Lung (tissue), 11 donors: ENCODE measurements at regions not wholly inside any gene's neighbourhood (a gene's known extent, or its start where the extent isn't known, plus 50 kb on each side); places are given as distances from the start of the nearest gene placed in this dataset.
A peak's percentile ranks its signal among the peaks of the same experiment; 100 is the strongest.

Source experiments
- ATAC-seq: fragments of 200-7000 bp; cut with Tn5 transposase; one replicate; pipeline ENCODE4 v1.9.1; 2020; ENCODE audit warnings: moderate number of reproducible peaks; ENCODE audit not compliant: insufficient read depth, low FRiP score
- DNase-seq, 3 donors: peaks; one replicate each; pipeline ENCODE4 v3.0.0-alpha.2; 2013 to 2017
- H3K27ac ChIP-seq, 2 donors: one replicate each; pipeline ENCODE4 v1.5.1; 2013; ENCODE audit warnings: mild to moderate bottlenecking in 2 of 2, moderate library complexity in 2 of 2, control low read depth in 1 of 2, inconsistent platforms in 1 of 2, low read depth in 1 of 2, low read length in 1 of 2
- H3K27me3 ChIP-seq, 3 donors: one replicate each; pipeline ENCODE4 v1.5.1; 2013; ENCODE audit warnings: low read length in 2 of 3; ENCODE audit not compliant: control insufficient read depth in 3 of 3, insufficient read depth in 3 of 3
- H3K36me3 ChIP-seq, 4 donors: one replicate each; pipeline ENCODE4 v1.5.1; 2013; ENCODE audit warnings: low read length in 4 of 4, mild to moderate bottlenecking in 1 of 4, moderate library complexity in 1 of 4; ENCODE audit not compliant: control insufficient read depth in 4 of 4, insufficient read depth in 4 of 4
- H3K4me1 ChIP-seq, 5 donors: one replicate each; pipeline ENCODE4 v1.5.1; 2013; ENCODE audit warnings: low read length in 5 of 5, mild to moderate bottlenecking in 2 of 5, moderate library complexity in 1 of 5; ENCODE audit not compliant: control insufficient read depth in 5 of 5, insufficient read depth in 5 of 5
- H3K4me3 ChIP-seq: one replicate; pipeline ENCODE4 v1.5.1; 2013; ENCODE audit warnings: mild to moderate bottlenecking, control low read depth, moderate library complexity
- H3K9ac ChIP-seq, 2 donors: one replicate each; pipeline ENCODE4 v1.5.1; 2013; ENCODE audit warnings: low read length in 2 of 2, control low read depth in 1 of 2; ENCODE audit not compliant: insufficient read depth in 1 of 2
- H3K9me3 ChIP-seq, 4 donors: one replicate each; pipeline ENCODE4 v1.5.1; 2013; ENCODE audit warnings: low read length in 3 of 4, mild to moderate bottlenecking in 1 of 4, moderate library complexity in 1 of 4; ENCODE audit not compliant: control insufficient read depth in 4 of 4, insufficient read depth in 3 of 4
- CTCF ChIP-seq: IDR thresholded peaks from 2 replicates; pipeline ENCODE4 v1.5.1; 2012; ENCODE audit warnings: mild to moderate bottlenecking; ENCODE audit errors: control extremely low read depth, extremely low read depth
- WGBS, 2 donors: extraction: QIAGEN DNeasy Blood & Tissue Kit; methylation state at CpG; one replicate each; pipeline ENCODE4 v1.1.7; 2013; 5-methylcytosine and 5-hydroxymethylcytosine counted together
- donor health status: control.
- donor health status: control.
- donor health status: Bipolar disorder and iron deficiency.
- donor health status: healthy.
- donor health status: DM: yes; HTN: yes; CAD: no.

DNA sequence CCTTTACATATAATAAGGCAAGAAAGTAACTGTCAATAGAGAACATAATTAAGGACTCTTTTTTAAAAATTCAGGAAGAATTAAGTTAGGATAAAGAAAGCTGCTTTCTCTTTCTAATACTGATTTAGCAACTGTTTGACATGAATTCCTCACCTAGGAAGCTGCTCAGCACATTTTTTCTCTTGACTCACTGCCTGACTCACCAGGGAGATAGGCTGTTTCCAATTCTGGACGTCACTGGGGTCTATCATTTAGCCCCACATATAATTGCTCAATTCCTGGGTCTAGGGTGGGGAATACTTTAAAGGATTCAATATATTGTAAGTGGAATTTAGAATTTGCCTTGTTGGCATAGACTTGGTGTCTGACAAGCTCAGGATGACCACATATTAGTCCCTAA, 50.8 kb upstream of the UGP2 start:
- no peak for TF ChIP-seq CTCF
- H3K9ac ChIP-seq, result no peak overlapping the region
- DNase-seq, result no peak
- WGBS, 2 donors, result 31 to 50% methylated on average over 1 of the region's 1 CpG
- H3K4me1 ChIP-seq, result peaks cover 0 to 5% (median 0%) of the 10 kb centered on the region in 5 donors
- no peaks in the 10 kb centered on the region for H3K27me3 ChIP-seq
- no peak overlapping the region for H3K4me3 ChIP-seq
- no peak for ATAC-seq
- no peaks in the 10 kb centered on the region for H3K36me3 ChIP-seq
- H3K9me3 ChIP-seq, result no peaks in the 10 kb centered on the region
- H3K27ac ChIP-seq, result peak overlapping the region in 1 of 2 donors; percentile 64

DNA sequence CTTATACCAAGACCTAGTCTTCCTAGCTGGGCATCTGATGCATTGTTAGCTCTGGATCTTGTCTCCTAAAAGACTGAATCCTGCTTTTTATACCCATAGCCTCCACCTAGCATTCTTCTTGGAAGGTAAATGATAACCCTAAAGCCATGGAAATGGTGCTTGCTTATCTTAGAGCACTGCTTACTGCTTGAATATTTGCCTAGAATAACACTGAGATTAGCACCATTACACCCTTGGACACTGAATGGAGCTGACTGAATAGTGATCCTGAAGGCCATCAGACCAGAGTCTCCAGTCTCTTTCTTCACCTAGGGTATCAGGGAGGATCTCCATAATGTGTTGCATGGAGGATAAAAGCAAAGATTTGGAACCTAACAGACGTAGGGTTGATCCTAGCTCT, 50.3 kb upstream of the UGP2 start:
- Histone ChIP-seq H3K27me3 (no peaks in the 10 kb centered on the region), H3K36me3 (no peaks in the 10 kb centered on the region), H3K9ac (no peak overlapping the region), H3K9me3 (no peaks in the 10 kb centered on the region), H3K4me3 (no peak overlapping the region), H3K27ac (peak overlapping the region in 1 of 2 donors; percentile 64), H3K4me1 (peaks cover 0 to 5% (median 0%) of the 10 kb centered on the region in 5 donors)
- no peak for TF ChIP-seq CTCF
- 93 to 97% methylated on average over 1 of the region's 1 CpG for WGBS, 2 donors
- DNase-seq (no peak), ATAC-seq (no peak)
